SJCRH30 (cell line): ENCODE measurements at regions not wholly inside any gene's neighbourhood (a gene's known extent, or its start where the extent isn't known, plus 50 kb on each side); places are given as distances from the start of the nearest gene placed in this dataset.
A peak's percentile ranks its signal among the peaks of the same experiment; 100 is the strongest.
"Not testable (repeated sequence)": the region's sequence is repeated elsewhere in the genome, so short reads cannot be mapped to it uniquely, and the experiment has no call there.

Experiments used
- DNase-seq, 2 experiments: peaks; one replicate each; pipeline ENCODE4 v3.0.0-alpha.2; 2015 to 2020
- H3K27ac ChIP-seq: fragments of 250-450 bp; sonication (Bioruptor Pico); 2 replicates; pipeline ENCODE4 v1.5.1; 2020; ENCODE audit warnings: mild to moderate bottlenecking, moderate library complexity
- H3K27me3 ChIP-seq: fragments of 250-450 bp; sonication (Bioruptor Pico); 2 replicates; pipeline ENCODE4 v1.5.1; 2020; ENCODE audit warnings: mild to moderate bottlenecking, moderate library complexity
- H3K36me3 ChIP-seq: fragments of 250-450 bp; sonication (Bioruptor Pico); 2 replicates; pipeline ENCODE4 v1.5.1; 2020; ENCODE audit warnings: mild to moderate bottlenecking, moderate library complexity
- H3K4me1 ChIP-seq: fragments of 250-450 bp; sonication (Bioruptor Pico); 2 replicates; pipeline ENCODE4 v1.5.1; 2020; ENCODE audit warnings: mild to moderate bottlenecking, moderate library complexity
- H3K4me3 ChIP-seq: fragments of 250-450 bp; sonication (Bioruptor Pico); 2 replicates; pipeline ENCODE4 v1.5.1; 2020; ENCODE audit warnings: mild to moderate bottlenecking, moderate library complexity
- H3K9me3 ChIP-seq: fragments of 250-450 bp; sonication (Bioruptor Pico); replicated peaks from 2 replicates; pipeline ENCODE4 v1.5.1; 2020; ENCODE audit warnings: mild to moderate bottlenecking, moderate library complexity

GRCh38 chr2:114316532-114317300 is 125.7 kb upstream of the DPP10 start:
- Histone ChIP-seq H3K4me3 (no peak overlapping the region), H3K27me3 (no peaks in the 10 kb centered on the region), H3K27ac (no peak overlapping the region), H3K9me3 (no peaks in the 10 kb centered on the region), H3K4me1 (no peaks in the 10 kb centered on the region), H3K36me3 (no peaks in the 10 kb centered on the region)
- DNase-seq: no peak

GRCh38 chr2:114330594-114330993 is 111.8 kb upstream of the DPP10 start:
- Histone ChIP-seq H3K4me3 (no peak overlapping the region), H3K27me3 (no peaks in the 10 kb centered on the region), H3K9me3 (no peaks in the 10 kb centered on the region), H3K36me3 (no peaks in the 10 kb centered on the region), H3K27ac (no peak overlapping the region), H3K4me1 (no peaks in the 10 kb centered on the region)
- DNase-seq: no peak

- no peaks in the 10 kb centered on the region for H3K9me3 ChIP-seq
- H3K36me3 ChIP-seq: no peaks in the 10 kb centered on the region
- H3K4me1 ChIP-seq: no peaks in the 10 kb centered on the region
Measured at GRCh38 chr2:114331934-114332333, 110.5 kb upstream of the DPP10 start.

GRCh38 chr2:114345246-114345645 is 97.2 kb upstream of the DPP10 start:
- Histone ChIP-seq H3K4me1 (no peaks in the 10 kb centered on the region), H3K9me3 (no peaks in the 10 kb centered on the region), H3K36me3 (no peaks in the 10 kb centered on the region), H3K27ac (no peak overlapping the region), H3K4me3 (no peak overlapping the region), H3K27me3 (no peaks in the 10 kb centered on the region)
- DNase-seq: no peak

More at GRCh38 chr2:114331934-114332333, 110.5 kb upstream of the DPP10 start:
- no peak for DNase-seq
- H3K27me3 ChIP-seq: no peaks in the 10 kb centered on the region
- H3K4me3 ChIP-seq: no peak overlapping the region
- no peak overlapping the region for H3K27ac ChIP-seq

- H3K9me3 ChIP-seq: no peaks in the 10 kb centered on the region
- H3K27ac ChIP-seq: no peak overlapping the region
- no peaks in the 10 kb centered on the region for H3K36me3 ChIP-seq
- H3K27me3 ChIP-seq: no peaks in the 10 kb centered on the region
- no peaks in the 10 kb centered on the region for H3K4me1 ChIP-seq
- no peak overlapping the region for H3K4me3 ChIP-seq
- DNase-seq: no peak
Measured at GRCh38 chr2:114346658-114347057, 95.8 kb upstream of the DPP10 start.

- no peak overlapping the region for H3K4me3 ChIP-seq
- no peak for DNase-seq
- H3K36me3 ChIP-seq: no peaks in the 10 kb centered on the region
- no peaks in the 10 kb centered on the region for H3K27me3 ChIP-seq
- H3K4me1 ChIP-seq: no peaks in the 10 kb centered on the region
- no peak overlapping the region for H3K27ac ChIP-seq
- H3K9me3 ChIP-seq: no peaks in the 10 kb centered on the region
Measured at GRCh38 chr2:114350186-114350725, 92.2 kb upstream of the DPP10 start.

GRCh38 chr2:114352988-114353387 is 89.5 kb upstream of the DPP10 start:
- H3K4me1 ChIP-seq: no peaks in the 10 kb centered on the region
- H3K27ac ChIP-seq: no peak overlapping the region
- no peaks in the 10 kb centered on the region for H3K27me3 ChIP-seq
- no peaks in the 10 kb centered on the region for H3K36me3 ChIP-seq
- no peak overlapping the region for H3K4me3 ChIP-seq
- no peaks in the 10 kb centered on the region for H3K9me3 ChIP-seq
- no peak for DNase-seq

- H3K27me3 ChIP-seq: no peaks in the 10 kb centered on the region
- H3K27ac ChIP-seq: no peak overlapping the region
- H3K4me1 ChIP-seq: no peaks in the 10 kb centered on the region
- no peaks in the 10 kb centered on the region for H3K9me3 ChIP-seq
- no peaks in the 10 kb centered on the region for H3K36me3 ChIP-seq
- H3K4me3 ChIP-seq: no peak overlapping the region
- no peak for DNase-seq
Measured at GRCh38 chr2:114354199-114354598, 88.2 kb upstream of the DPP10 start.

- no peaks in the 10 kb centered on the region for H3K4me1 ChIP-seq
- DNase-seq: no peak
Measured at GRCh38 chr2:114368705-114369104, 73.7 kb upstream of the DPP10 start.

GRCh38 chr2:114371721-114372120 is 70.7 kb upstream of the DPP10 start:
- not testable (repeated sequence) for H3K9me3 ChIP-seq, H3K36me3 ChIP-seq, H3K27ac ChIP-seq, DNase-seq, H3K27me3 ChIP-seq, H3K4me3 ChIP-seq, H3K4me1 ChIP-seq

More at GRCh38 chr2:114368705-114369104, 73.7 kb upstream of the DPP10 start:
- Histone ChIP-seq H3K27ac (no peak overlapping the region), H3K9me3 (peaks cover 2% of the 10 kb centered on the region; the same call in 1 of the 2 replicates), H3K4me3 (no peak overlapping the region), H3K27me3 (no peaks in the 10 kb centered on the region), H3K36me3 (no peaks in the 10 kb centered on the region)

- Histone ChIP-seq H3K9me3 (peaks cover 2% of the 10 kb centered on the region; the same call in 1 of the 2 replicates), H3K4me3 (no peak overlapping the region), H3K4me1 (no peaks in the 10 kb centered on the region), H3K27me3 (no peaks in the 10 kb centered on the region), H3K27ac (no peak overlapping the region), H3K36me3 (no peaks in the 10 kb centered on the region)
- DNase-seq: no peak
Measured at GRCh38 chr2:114373591-114373990, 68.8 kb upstream of the DPP10 start.

- DNase-seq: peak; percentile 65 to 70
- peaks cover 30% of the 10 kb centered on the region for H3K4me1 ChIP-seq
- H3K27me3 ChIP-seq: no peaks in the 10 kb centered on the region
- H3K4me3 ChIP-seq: no peak overlapping the region
- no peaks in the 10 kb centered on the region for H3K36me3 ChIP-seq
- H3K27ac ChIP-seq: peak overlapping the region; percentile 89
- H3K9me3 ChIP-seq: peaks cover 3% of the 10 kb centered on the region; the same call in 1 of the 2 replicates
Measured at GRCh38 chr2:114384441-114384840, 58.0 kb upstream of the DPP10 start.

GRCh38 chr2:114389021-114389420 is 53.4 kb upstream of the DPP10 start:
- Histone ChIP-seq H3K27me3 (no peaks in the 10 kb centered on the region), H3K9me3 (no peaks in the 10 kb centered on the region; the same call in 1 of the 2 replicates), H3K27ac (no peak overlapping the region), H3K4me1 (peaks cover 9% of the 10 kb centered on the region), H3K4me3 (no peak overlapping the region), H3K36me3 (no peaks in the 10 kb centered on the region)
- no peak for DNase-seq
